ENCODE measurements at regions not wholly inside any gene's neighbourhood (a gene's known extent, or its start where the extent isn't known, plus 50 kb on each side); places are given as distances from the start of the nearest gene placed in this dataset.

DNA sequence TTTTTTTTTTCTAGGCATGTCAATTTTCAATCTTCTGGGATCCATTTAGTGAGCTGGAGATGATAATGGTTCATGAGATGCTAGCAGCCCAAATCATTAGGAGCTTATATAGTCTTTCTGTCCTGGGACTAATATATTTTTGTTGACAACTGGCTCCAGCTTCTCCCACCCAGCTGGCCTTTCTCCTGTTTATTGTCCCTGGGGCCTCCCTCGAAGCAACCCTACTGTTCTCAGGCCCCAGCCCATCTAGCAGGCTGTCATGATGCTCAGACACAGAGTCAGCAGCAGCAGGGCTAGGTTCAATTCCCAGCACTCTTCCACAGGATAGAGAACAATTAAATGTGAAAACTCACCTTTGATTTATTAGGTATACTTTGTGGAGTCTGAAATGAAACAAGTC lies 127.6 kb upstream of the MID1 start:
- DNase-seq (ENCODE audit: low spot score), result no peak

DNA sequence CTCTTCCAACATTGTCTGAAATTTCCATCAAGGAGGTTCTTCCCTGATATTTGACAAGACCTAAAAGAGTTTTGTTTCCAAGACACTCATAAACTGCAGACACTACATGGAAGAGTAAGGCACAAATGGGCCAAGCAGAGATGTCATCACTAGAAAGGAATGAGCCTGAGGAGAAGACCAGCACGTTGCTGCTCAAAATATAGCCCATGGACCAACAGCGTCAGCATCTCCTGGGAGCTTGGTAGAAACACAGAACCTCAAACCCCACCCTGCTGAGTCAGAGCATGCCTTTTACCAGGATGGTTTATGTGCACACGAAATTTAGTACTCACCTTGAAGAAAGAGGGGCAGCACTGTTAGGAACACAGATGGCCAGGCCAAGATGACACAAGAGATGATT lies 128.7 kb upstream of the MID1 start:
- no peak for DNase-seq (ENCODE audit: low spot score)

DNA sequence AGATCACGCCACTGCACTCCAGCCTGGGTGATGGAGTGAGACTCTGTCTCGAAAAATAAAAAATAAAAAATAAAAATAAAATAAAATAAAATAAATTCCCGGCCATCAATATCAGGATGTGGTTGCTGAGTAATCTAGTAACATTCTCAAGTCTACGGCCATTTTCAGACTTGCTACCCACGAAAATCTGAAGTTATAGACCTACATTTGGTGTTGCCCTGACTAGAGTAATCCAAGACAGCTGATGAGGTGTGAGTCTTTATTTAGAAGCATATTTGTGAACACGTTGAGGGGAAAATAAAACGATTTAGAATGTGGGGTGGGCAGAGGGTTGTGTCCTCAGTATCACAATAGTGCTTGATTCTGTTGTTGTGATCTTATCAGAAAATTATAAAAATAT lies 130.2 kb upstream of the MID1 start:
- no peak for DNase-seq (ENCODE audit: low spot score)

DNA sequence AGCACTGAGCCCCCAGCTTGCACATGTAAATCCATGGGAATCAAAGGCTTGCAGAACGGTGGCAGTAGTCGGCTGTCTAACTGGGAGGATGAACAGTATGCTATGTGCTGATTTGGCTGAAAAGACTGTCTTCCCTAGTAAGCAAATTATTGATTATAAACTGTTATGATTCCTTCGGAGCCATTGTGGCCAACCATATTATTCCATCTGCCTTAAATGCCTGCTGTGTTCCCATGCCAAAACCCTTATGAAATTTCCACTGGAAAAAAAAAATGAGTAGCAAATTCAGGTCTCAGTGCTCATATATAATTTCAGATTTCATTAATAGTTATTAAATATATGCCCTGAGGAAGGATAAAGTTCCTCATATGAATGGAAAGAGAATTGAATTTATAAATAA lies 132.7 kb upstream of the MID1 start:
- no peak for DNase-seq (ENCODE audit: low spot score)

DNA sequence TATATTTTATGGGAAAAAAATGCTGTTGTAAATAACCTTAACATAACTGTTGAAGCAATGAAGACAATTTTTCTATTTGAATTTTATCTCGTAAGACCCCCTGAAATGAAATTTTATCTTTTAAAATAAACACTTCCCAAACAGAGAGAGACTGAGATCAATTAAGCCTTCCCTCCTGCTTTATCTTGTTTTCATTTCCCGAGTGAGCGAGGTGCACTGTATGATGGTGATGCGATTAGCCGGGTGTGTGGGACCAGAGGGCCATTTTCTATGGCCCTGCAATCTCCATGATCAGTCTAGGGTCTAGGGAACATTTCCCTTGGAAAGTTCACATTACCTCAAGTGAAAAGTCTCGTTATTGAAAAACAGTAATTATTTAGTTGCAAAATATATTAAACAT lies 134.1 kb upstream of the MID1 start:
- DNase-seq (ENCODE audit: low spot score), result no peak

DNA sequence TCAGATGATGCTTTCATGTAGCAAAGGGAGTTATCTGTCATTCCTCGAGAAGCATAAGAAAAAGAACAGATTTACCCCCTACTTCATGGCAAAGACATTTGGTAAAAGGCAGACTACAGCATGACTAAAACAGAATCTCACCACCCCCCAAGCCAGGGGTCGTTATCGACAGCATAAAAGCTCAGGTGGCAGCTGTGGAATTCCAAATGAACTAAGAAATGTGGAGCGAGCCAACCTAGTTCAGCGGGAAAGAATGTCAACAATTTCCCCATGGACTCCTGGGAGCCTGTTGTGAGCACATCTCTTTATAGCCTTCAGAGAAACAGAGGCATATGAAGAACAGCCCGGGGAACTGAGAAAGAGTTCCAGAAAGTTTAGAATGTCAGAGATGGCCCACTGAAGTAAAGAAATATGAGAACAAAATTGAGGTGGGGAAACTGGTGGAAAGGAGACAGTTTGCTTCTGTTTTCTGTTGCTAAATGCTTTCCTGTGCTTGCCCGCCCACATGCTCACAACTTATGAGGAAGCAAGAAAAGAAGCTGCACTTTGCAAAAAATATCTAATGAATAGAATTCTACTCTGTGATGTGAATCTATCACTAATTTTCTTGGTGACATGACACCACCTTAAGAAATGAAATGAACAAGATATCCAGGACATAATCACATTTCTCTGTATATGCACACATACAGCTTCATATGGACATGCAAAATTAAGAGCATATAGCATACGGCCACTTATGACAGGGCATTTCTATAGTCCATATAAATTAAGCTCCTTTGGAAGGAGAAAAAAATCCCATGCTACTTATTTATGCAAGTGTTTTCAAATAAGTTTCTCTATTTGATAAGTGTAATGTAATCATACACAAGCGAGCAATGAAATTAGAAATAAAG lies 135.3 kb upstream of the MID1 start:
- DNase-seq (ENCODE audit: low spot score), result peak; percentile 29

DNA sequence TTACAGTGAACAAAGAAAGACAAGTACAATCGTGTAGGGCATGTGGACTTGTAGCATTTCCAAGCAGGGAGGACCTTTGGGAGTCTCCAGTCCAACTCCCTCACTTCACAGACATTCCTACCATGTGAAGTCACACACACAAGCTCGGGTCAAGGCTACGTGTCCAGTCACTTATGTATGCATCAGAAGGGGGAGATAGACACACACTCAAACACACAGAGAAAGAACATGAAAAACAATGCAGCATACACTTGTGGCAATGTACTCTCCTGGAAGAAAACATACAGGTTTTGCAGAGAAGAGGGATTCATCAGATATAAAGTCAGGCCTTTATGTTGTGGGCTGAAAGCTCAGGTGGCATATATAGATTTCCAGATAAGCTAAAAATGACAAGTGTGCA lies 136.1 kb upstream of the MID1 start:
- peak; percentile 40 for DNase-seq (ENCODE audit: low spot score)

DNA sequence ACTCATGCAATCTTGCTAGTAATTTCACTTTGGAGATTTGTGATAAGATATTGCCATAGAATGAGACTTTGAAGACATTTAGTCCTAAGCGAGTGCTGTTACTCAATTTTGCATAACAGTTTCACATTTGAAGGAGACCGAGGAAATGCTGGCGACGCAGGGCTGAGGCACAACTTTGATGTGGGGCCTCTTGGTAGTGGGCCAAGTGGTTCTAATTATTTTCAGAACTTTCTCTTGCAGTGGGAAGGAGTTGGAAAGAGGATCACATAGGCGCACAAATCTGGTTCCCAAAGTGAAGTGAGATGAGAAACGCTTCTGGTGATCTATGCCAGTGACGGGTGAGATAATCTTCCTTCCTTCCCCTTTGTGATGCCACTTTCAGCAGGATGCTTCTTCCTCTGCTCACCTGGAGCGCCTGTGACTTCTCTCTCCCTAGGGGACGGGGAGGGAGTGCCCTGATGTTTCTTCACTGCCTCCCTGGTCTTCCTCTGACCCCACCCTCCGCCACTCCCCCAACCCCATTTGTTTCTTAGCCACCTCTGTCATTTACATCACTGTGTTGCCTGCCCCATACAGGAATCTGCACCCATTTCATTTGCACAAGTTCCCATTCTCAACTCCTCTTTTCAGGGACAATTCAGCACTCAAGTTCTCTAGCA lies 138.9 kb upstream of the MID1 start:
- no peak for DNase-seq (ENCODE audit: low spot score)

DNA sequence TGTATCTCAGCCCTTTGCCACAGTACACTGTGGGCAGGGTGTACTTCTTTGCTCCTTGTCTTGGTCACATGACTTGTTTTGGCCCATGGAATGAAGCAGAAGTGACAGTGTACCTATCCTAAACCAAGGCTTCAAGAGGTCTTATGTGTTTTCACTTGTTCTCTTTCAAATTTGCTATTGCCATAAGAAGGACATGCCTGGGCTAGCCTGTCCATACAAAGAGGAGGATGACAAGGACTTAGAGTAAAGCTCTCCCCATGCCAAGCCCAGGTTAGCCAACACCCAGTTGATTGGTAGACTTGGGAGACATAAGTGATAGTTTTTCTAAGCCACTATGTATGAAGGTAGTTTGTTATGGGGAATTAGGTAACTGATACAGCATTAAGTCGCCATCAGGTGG lies 141.1 kb upstream of the MID1 start:
- no peak for DNase-seq (ENCODE audit: low spot score)

DNA sequence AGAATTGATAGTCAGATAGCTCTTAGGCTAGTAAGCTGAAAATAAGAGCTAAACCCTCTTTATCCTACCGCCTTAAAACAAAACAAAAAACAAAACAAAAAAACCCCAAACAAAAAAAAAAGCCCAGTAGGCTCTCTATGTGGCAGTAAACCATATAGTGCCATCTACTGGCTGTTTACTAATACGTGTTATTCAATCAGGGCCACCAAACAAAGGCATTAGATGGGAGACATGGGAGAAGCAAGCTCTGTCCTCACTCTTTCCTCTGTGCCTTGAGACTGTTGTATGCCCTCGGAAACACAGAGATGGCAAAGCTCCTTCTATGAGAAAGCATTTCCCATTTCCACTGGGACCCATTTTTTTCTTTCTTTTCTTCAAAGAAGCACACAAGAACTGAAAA lies 148.8 kb upstream of the MID1 start:
- peak; percentile 61 for DNase-seq (ENCODE audit: low spot score)

DNA sequence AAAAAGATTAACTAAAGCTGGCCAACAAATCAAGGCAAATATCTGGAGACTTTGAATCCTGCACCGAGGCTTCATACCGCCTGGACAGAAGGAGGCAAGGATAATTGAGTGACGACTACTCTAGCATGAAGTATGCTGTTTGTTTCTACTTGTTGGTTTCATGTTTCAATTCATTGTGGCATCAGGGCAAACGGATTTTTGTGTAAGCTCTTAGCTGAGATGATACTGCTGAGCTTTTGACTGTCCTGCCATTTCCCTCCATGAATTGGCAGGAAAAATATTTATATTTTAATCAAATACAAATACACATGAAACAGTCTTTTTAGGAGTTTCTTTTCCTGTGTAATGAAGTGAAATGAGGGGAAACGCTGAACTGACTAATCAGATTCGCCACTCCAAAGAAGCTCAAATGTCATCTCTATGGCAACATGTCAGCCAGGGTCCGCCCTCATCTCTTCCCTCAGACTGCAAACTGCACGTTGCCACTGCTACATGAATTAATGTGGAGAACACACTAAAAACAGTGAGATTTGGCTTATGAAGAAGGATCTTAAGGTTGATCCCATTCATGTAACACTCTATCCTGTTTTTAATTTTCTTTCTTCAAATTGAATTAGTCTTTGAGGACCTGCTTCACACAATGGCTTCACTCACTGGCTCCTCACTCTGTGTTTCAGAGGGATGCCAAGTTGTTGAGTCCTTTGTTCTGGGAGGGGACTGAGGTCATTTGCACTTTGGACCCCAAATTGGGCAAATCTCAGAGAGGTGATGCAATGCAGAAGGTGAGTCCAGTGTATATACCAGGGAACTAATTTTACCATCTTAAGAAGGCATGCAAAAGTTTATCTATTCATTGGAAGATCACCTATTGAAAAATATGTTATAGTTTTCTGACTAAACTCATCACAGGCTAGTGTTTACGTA lies 149.6 kb upstream of the MID1 start:
- DNase-seq (ENCODE audit: low spot score), result peak; percentile 30

DNA sequence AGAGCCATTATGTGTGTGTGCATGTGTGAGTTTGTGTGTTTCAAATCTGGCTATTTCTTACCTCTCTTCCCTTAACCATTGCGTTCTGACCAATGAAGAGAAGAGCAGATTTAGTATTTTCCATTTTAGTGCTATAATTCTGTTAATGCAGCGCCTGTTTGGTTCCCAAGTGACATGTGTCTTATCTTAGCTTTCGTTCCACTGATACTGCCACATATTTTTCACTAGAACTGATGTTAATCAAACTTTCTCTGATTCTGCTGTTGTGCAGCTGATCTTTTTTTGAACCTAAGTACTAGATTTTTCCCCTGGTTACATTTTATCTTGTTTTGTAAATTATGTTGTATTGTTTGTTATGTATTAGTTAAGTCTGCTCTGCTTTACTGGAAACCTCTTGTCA lies 152.9 kb upstream of the MID1 start:
- DNase-seq (ENCODE audit: low spot score), result no peak

DNA sequence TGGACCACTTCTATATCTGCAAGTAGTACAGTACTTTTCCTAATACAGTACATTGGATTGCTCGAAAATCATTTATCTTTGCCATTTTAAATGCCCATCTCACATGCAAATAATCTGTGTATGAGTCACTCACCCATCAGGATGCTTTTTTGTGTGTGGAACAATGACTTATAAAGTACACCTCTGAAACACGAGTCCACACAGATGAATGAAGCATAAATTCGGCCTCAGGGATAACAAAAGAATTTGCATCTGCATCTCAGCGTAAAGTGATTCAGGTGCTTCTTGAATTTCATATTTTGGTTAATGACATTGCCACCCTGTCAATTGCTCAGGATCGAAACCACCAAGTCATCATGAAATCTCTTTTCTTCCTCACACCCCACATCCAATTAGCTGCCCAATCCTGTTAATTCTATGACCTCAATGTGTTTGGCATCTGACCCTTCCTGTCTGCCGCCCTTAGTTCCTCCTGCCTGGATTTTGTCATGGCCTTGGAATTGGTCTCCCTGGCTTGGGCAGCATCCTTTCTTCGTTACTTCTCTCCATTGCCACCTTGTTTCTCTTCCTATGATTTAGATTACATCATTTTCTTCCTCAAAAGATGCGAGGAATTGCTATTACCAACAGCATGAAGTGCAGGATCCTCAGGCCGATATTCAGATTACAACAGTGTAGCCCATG lies 161.6 kb upstream of the MID1 start:
- no peak for DNase-seq (ENCODE audit: low spot score)

DNA sequence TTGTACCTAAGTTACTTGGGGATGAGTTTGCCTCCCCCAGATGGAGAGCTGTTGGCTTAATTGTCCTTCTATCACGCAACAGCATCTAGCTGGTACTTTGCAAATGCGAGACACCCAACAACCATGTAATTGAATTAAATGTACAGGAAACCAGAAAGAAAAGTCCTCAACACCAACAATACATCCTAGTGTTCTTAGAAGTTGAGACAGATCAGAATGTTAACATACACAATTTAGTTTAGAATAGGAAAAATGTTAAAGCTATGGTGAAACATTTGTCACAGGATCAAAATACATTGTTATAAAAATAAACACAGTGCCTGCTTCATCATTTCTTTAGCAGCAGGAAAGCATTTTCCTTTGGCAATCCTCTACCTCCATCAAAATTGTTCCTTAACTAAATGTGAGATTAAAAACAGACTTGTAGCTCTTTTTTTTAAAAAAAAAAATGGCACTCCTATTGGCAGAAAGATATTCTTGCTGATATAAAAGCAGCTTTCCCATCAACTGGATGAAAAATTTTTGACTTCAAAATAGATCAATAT lies 163.1 kb upstream of the MID1 start:
- no peak for DNase-seq (ENCODE audit: low spot score)

DNA sequence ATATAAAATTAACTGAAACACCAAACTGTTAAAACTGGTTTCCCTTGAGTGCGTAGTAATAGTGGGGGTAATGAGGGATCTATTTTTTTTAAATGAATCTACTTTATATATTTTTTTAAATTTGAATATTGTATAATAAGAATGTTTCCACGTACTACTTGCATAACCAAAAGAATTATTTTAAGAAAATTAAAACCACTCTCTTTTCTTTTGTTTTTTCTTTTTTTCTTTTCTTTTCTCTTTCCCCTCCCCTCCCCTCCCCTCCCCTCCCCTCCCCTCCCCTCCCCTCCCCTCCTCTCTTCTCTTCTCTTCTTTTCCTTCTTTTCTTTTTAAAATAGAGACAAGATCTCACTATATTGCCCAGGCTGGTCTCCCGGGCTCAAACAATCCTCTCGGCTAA lies 166.9 kb upstream of the MID1 start:
- no peak for DNase-seq (ENCODE audit: low spot score)

DNA sequence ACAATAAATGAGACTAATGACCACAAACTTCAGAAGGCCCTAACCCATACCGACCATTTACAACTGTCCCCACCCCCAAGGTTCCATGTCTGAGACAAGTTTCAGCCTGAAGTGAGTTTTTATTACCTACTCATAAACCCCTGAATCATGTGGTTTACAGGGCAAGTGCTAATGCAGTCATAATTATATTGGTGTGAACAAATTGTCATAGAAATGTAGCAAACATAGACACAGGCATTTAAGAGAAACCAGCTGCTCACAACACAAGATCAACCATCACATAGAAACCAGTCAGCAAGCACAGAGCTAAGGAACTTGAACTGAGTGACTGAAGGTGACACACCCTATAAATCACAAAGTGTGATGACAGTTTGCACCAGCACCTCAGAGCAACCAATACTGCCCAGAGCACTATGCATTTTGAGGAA lies 173.8 kb upstream of the MID1 start:
- no peak for DNase-seq (ENCODE audit: low spot score)

DNA sequence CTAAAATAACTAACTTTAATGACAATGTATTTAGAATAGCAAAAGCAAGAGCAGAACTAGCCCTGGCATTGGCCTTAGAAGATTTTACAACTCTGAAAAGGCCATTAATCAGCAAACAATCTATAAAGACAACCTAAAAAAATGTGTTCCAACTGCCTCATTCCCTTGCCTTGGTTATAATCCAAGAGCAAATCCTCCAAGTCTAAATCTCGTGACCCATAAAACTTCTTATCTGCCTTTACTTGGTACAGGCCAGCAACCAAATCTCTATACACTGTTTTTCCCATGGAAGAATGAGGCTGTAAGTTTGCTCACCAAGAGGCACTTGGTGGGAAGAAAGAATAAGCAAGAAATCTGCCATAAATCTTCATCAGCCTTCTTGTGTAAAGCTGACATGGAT lies 175.3 kb upstream of the MID1 start:
- no peak for DNase-seq (ENCODE audit: low spot score)

DNA sequence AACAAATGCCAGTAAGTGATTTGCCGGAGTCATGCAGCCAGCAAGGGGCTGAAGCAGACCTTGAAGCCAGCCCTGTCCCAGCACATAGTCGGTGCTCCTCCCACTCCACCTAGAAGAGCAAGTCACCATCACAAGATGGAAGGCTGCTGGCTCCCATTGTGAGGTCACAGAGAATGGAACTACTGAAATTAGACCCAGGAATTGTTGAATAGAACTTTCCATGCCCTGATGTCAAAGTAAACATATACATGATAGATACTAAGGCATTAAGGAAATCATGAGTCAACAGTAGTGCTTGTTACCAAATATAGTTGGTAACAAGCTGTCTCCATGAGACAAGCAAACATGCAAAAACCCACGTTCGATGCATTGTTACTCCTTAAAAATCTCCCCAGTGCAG lies 177.1 kb upstream of the MID1 start:
- DNase-seq (ENCODE audit: low spot score), result no peak

DNA sequence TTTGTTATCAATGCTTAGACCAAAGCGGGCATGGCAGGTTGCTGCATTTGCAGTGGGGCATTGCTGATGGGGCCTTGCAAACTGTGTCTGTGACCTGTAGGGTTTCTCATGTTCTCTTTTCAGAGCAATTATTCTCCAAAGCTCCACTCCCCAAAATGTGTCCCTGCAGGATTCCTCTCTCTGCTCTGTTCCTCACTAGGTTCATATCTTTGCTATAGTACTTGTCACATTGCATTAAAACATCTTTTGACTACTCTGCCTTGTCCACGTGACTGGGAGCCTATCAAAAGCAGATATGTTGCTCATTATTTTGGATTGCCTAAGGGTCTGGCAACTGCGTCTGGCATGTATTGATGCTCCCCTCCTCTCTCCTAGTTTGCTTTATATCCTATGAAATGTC lies 177.7 kb upstream of the MID1 start:
- no peak for DNase-seq (ENCODE audit: low spot score)

DNA sequence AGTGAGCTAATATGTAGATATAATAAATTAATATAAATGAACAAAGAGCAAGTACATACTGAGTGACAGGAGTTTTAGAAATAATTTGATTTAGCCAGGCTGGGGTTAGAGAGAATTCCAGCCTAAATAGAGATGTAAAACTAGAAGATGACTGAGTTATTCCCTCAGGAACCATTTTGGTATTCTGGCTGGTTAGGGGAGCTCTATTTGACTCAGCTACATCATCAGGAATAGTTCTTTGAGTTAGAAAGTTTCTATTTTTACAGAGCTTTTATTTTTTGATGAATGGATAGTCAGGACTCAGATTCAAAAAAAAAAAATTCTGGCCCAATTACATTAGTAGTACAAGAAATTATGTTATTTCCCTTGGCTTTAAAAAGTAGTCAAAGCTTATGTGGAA lies 180.4 kb upstream of the MID1 start:
- no peak for DNase-seq (ENCODE audit: low spot score)

DNA sequence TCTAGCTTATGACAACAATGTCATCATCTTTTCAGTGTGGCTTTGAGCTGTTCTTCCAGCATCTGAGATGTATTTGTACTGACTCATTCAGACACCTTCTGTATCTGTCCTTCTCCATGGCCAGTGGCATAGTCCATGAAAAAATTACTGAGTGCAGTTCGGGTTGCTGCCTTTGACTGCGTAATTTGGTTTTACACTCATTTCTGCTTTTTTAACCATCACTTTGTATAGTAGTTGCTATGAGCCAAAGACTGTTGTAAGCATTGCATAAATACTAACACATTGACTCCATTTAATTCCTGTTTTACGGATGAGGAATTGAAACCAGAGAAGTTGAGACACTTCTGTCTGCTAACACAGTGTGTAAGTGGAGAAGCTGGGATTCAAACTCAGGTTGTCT lies 190.7 kb upstream of the MID1 start:
- no peak for DNase-seq (ENCODE audit: low spot score)

DNA sequence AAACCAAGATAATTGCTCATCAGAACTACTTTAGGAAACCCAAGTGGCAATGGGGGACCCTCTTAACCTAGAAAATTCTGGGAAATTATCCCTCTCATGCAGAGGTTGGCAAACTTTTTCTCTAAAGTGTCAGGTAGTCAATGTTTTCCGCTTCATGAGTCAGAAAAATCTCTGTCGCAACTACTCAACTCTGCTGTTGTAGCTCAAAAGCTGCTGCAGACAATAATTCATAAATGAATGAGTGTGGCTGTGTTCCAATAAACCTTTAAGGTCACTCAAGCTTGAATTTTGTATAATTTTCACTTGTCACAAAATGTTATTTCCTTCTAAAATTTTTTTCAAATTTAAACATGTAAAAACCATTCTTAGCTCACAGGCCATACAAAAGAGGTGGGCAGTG lies 193.4 kb upstream of the MID1 start:
- DNase-seq (ENCODE audit: low spot score), result no peak

Measured in COLO829 (cell line).